Trophoblast cell (in vitro differentiated cells and primary cell): ENCODE measurements at regions not wholly inside any gene's neighbourhood (a gene's known extent, or its start where the extent isn't known, plus 50 kb on each side); places are given as distances from the start of the nearest gene placed in this dataset.

ENCODE experiments used
- DNase-seq, 2 donors: peaks; one replicate each; pipeline ENCODE4 v3.0.0-alpha.2; 2016
- H2AFZ ChIP-seq: 2 replicates; pipeline ENCODE4 v1.6.1; 2013; ENCODE audit warnings: low read length, moderate library complexity, mild to moderate bottlenecking; ENCODE audit not compliant: insufficient read depth, poor library complexity
- H2AK5ac ChIP-seq: 2 replicates; pipeline ENCODE4 v1.6.1; 2013; ENCODE audit warnings: mild to moderate bottlenecking, low read length
- H2BK120ac ChIP-seq: 2 replicates; pipeline ENCODE4 v1.6.1; 2013; ENCODE audit warnings: low read length, mild to moderate bottlenecking, moderate library complexity; ENCODE audit not compliant: insufficient read depth, poor library complexity
- H2BK12ac ChIP-seq: 2 replicates; pipeline ENCODE4 v1.6.1; 2013; ENCODE audit warnings: mild to moderate bottlenecking, low read length, moderate library complexity
- H2BK5ac ChIP-seq: 2 replicates; pipeline ENCODE4 v1.6.1; 2013; ENCODE audit warnings: low read length, low read depth, moderate library complexity, mild to moderate bottlenecking; ENCODE audit not compliant: poor library complexity
- H3K14ac ChIP-seq: 2 replicates; pipeline ENCODE4 v1.6.1; 2013; ENCODE audit warnings: mild to moderate bottlenecking, low read length
- H3K18ac ChIP-seq: 2 replicates; pipeline ENCODE4 v1.6.1; 2013; ENCODE audit warnings: mild to moderate bottlenecking, low read length
- H3K23ac ChIP-seq: 2 replicates; pipeline ENCODE4 v1.6.1; 2013; ENCODE audit warnings: low read length
- H3K27ac ChIP-seq: 2 replicates; pipeline ENCODE4 v1.5.1; 2013; ENCODE audit warnings: low read depth, mild to moderate bottlenecking, inconsistent platforms, low read length, moderate library complexity
- H3K27me3 ChIP-seq: 2 replicates; pipeline ENCODE4 v1.6.1; 2013; ENCODE audit warnings: inconsistent platforms, mild to moderate bottlenecking, low read length, moderate library complexity; ENCODE audit not compliant: insufficient read depth
- H3K36me3 ChIP-seq, 2 experiments: 1 replicate in 1 of 2; 2 replicates in 1 of 2; pipeline ENCODE4 v1.6.1; 2013; ENCODE audit warnings: low read length in 2 of 2, mild to moderate bottlenecking in 2 of 2, moderate library complexity in 1 of 2; ENCODE audit not compliant: insufficient read depth in 2 of 2, control insufficient read depth in 1 of 2
- H3K4ac ChIP-seq: 2 replicates; pipeline ENCODE4 v1.6.1; 2013; ENCODE audit warnings: low read depth, mild to moderate bottlenecking, low read length, moderate library complexity
- H3K4me1 ChIP-seq, 2 experiments: 1 replicate in 1 of 2; 2 replicates in 1 of 2; pipeline ENCODE4 v1.6.1; 2013; ENCODE audit warnings: low read length in 2 of 2, mild to moderate bottlenecking in 2 of 2, moderate library complexity in 1 of 2; ENCODE audit not compliant: insufficient read depth in 2 of 2, control insufficient read depth in 1 of 2
- H3K4me2 ChIP-seq: 2 replicates; pipeline ENCODE4 v1.6.1; 2013; ENCODE audit warnings: inconsistent platforms, mild to moderate bottlenecking, low read length, moderate library complexity
- H3K4me3 ChIP-seq: 2 replicates; pipeline ENCODE4 v1.5.1; 2013; ENCODE audit warnings: mild to moderate bottlenecking, low read depth, low read length, inconsistent platforms
- H3K79me1 ChIP-seq: one replicate; pipeline ENCODE4 v1.6.1; 2013; ENCODE audit warnings: low read length
- H3K79me2 ChIP-seq: 2 replicates; pipeline ENCODE4 v1.6.1; 2013; ENCODE audit warnings: low read length, mild to moderate bottlenecking; ENCODE audit not compliant: control insufficient read depth, insufficient read depth, poor library complexity
- H3K9ac ChIP-seq: 2 replicates; pipeline ENCODE4 v1.6.1; 2013; ENCODE audit warnings: mild to moderate bottlenecking, low read length
- H3K9me3 ChIP-seq: 2 replicates; pipeline ENCODE4 v1.6.1; 2013; ENCODE audit warnings: low read depth, mild to moderate bottlenecking, control low read depth, inconsistent platforms, low read length; ENCODE audit not compliant: insufficient read depth
- H4K12ac ChIP-seq: 2 replicates; pipeline ENCODE4 v1.6.1; 2013; ENCODE audit warnings: low read depth, mild to moderate bottlenecking, low read length, moderate library complexity
- H4K8ac ChIP-seq: 2 replicates; pipeline ENCODE4 v1.6.1; 2013; ENCODE audit warnings: low read depth, mild to moderate bottlenecking, low read length, moderate library complexity
- H4K91ac ChIP-seq: one replicate; pipeline ENCODE4 v1.6.1; 2013; ENCODE audit warnings: low read depth, mild to moderate bottlenecking, low read length, moderate library complexity
- WGBS: extraction: QIAGEN DNeasy Blood & Tissue Kit; methylation state at CpG from one replicate; pipeline ENCODE4 v1.1.7; 2013; ENCODE audit warnings: missing lambda C conversion rate; ENCODE audit not compliant: insufficient read length, insufficient coverage; ENCODE audit errors: extremely low coverage; 5-methylcytosine and 5-hydroxymethylcytosine counted together

DNA sequence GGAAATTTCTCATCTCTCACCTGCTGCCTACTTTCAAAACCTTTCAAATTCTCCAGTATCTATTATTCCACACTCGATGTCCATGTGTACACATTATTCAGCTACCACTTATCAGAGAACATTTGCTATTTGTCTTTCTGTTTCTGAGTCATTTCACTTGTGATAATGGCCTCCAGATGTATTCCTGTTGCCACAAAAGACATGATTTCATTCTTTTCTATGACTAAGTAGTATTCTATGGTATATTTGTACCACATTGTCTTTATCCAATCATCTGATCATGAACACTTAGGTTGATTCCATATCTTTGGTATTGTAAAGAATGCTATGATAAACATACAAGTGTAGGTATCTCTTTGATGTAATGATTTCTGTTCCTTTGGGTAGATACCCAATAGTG is 310.1 kb upstream of the SPOCK3 start:
- no peak overlapping the region for H3K14ac ChIP-seq
- DNase-seq = peak in 1 of 2 donors; percentile 8

DNA sequence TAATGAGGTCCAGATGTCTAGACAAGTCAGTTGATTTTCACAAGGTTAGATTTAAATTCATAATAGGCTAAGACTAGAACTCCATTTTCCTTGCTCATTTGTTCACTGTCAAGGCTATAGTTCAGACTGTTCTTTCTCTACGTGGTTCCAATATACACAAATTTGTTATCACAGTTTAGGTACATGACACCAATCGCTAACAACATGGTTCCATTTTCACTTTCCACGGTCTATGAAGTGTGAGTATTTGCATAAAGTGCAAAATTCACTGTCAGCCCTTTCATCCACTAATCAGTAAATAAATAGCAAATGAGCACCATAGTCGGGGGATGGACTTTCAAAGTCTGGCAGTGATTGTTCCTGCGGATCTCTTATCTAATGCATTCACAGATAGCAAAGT is 315.7 kb upstream of the SPOCK3 start:
- Histone ChIP-seq H3K14ac (no peak overlapping the region), H2BK120ac (no peak overlapping the region), H3K36me3 (no peaks in the 10 kb centered on the region), H3K9me3 (no peaks in the 10 kb centered on the region), H3K9ac (no peak overlapping the region), H3K4me1 (no peaks in the 10 kb centered on the region), H3K79me2 (no peaks in the 10 kb centered on the region), H3K18ac (no peak overlapping the region), H4K91ac (no peak overlapping the region), H3K27me3 (no peaks in the 10 kb centered on the region), H2BK12ac (no peak overlapping the region), H2BK5ac (no peak overlapping the region), H3K4ac (no peak overlapping the region), H3K4me3 (no peak overlapping the region), H4K12ac (no peak overlapping the region), H2AK5ac (no peak overlapping the region), H3K79me1 (no peaks in the 10 kb centered on the region), H4K8ac (no peak overlapping the region), H2AFZ (no peak overlapping the region), H3K23ac (no peak overlapping the region), H3K4me2 (no peak overlapping the region), H3K27ac (no peak overlapping the region)
- WGBS = no CpG with 5 or more reads among the region's 5 CpGs
- DNase-seq = no peak

More for the DNA sequence above, 310.1 kb upstream of the SPOCK3 start:
- no peaks in the 10 kb centered on the region for H3K4me1 ChIP-seq
- no peak overlapping the region for H2BK12ac ChIP-seq
- H3K79me1 ChIP-seq = no peaks in the 10 kb centered on the region
- no peak overlapping the region for H3K4ac ChIP-seq
- H4K8ac ChIP-seq = no peak overlapping the region
- no peak overlapping the region for H2AFZ ChIP-seq
- H2BK5ac ChIP-seq = no peak overlapping the region
- H3K4me2 ChIP-seq = no peak overlapping the region
- no peaks in the 10 kb centered on the region for H3K36me3 ChIP-seq
- no peak overlapping the region for H4K91ac ChIP-seq
- no peak overlapping the region for H3K23ac ChIP-seq
- H2AK5ac ChIP-seq = no peak overlapping the region
- no peak overlapping the region for H3K4me3 ChIP-seq
- no peak overlapping the region for H3K27ac ChIP-seq
- H3K27me3 ChIP-seq = no peaks in the 10 kb centered on the region
- no CpG with 5 or more reads among the region's 1 CpG for WGBS
- H2BK120ac ChIP-seq = no peak overlapping the region
- no peaks in the 10 kb centered on the region for H3K9me3 ChIP-seq
- no peaks in the 10 kb centered on the region for H3K79me2 ChIP-seq
- H3K9ac ChIP-seq = no peak overlapping the region
- H3K18ac ChIP-seq = no peak overlapping the region
- no peak overlapping the region for H4K12ac ChIP-seq

DNA sequence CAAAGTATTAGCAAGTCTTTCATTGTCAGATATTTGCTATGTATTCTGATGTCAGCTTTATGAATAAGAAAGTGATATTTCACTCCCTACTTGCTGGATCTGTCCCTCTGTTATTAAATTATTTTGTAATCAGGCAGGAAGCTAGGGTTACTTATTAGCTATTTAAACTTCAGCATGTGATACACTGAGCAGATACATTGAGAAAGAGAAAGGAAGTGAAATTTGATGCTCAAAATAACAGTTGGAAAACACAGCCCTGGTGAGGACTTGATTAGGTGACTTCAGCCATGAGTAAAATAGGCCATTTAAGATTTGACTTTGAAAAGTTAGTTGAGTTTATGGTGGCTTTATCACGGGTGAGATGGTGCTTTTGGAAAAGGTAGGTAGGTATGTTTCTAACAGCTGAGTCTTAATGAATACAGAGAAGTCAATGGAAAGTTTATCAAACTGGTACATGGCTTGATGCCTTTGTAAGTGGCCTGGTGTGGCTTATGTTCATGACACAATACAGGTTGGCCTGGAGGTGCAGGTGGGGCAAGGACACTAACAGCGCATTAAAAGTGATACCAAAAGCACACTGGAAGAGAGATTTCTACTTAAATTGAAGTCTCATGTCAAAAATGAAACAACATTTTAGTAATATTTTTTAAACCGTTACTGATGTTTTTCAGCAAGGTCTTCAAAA is 321.2 kb upstream of the SPOCK3 start:
- H2BK120ac ChIP-seq = no peak overlapping the region
- H3K18ac ChIP-seq = no peak overlapping the region
- H4K12ac ChIP-seq = no peak overlapping the region
- H3K79me2 ChIP-seq = no peaks in the 10 kb centered on the region
- H3K9me3 ChIP-seq = no peaks in the 10 kb centered on the region
- H4K91ac ChIP-seq = no peak overlapping the region
- no peak overlapping the region for H3K14ac ChIP-seq
- no peak overlapping the region for H3K4me2 ChIP-seq
- no peak overlapping the region for H2AFZ ChIP-seq
- no peak overlapping the region for H4K8ac ChIP-seq
- no peaks in the 10 kb centered on the region for H3K27me3 ChIP-seq
- no peak overlapping the region for H3K9ac ChIP-seq
- no peak for DNase-seq
- no peak overlapping the region for H3K4me3 ChIP-seq
- no peak overlapping the region for H3K4ac ChIP-seq
- H3K36me3 ChIP-seq = no peaks in the 10 kb centered on the region
- no peaks in the 10 kb centered on the region for H3K79me1 ChIP-seq
- no CpG with 5 or more reads among the region's 3 CpGs for WGBS
- no peaks in the 10 kb centered on the region for H3K4me1 ChIP-seq
- no peak overlapping the region for H2BK12ac ChIP-seq
- H3K27ac ChIP-seq = no peak overlapping the region
- no peak overlapping the region for H3K23ac ChIP-seq
- no peak overlapping the region for H2AK5ac ChIP-seq
- H2BK5ac ChIP-seq = no peak overlapping the region

DNA sequence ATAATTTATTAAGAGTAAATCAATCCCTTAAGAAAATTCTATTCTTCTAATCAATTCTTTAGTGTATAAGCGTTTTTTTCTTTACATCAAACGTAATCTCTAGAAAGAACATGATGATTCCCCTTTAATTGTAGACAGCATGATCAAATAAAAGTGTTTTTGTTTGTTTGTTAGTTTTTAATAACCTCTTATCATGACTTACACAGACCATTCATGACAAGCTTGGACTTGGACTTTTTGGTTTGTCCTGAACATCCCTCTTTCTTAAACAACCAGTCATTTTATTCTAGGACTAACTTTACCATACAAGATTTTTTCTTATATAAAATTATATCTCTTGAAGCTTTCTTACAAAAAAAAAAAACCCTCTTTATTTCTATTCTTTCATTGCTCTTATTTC is 344.6 kb upstream of the SPOCK3 start:
- no peak overlapping the region for H3K9ac ChIP-seq
- H3K9me3 ChIP-seq = peaks cover 9% of the 10 kb centered on the region
- WGBS = no CpG with 5 or more reads among the region's 2 CpGs
- H3K27me3 ChIP-seq = no peaks in the 10 kb centered on the region
- no peak overlapping the region for H4K12ac ChIP-seq
- no peaks in the 10 kb centered on the region for H3K4me1 ChIP-seq
- no peak overlapping the region for H3K23ac ChIP-seq
- DNase-seq = no peak
- no peak overlapping the region for H3K4me2 ChIP-seq
- no peak overlapping the region for H2BK12ac ChIP-seq
- H3K79me1 ChIP-seq = no peaks in the 10 kb centered on the region
- H4K91ac ChIP-seq = no peak overlapping the region
- H3K36me3 ChIP-seq = no peaks in the 10 kb centered on the region
- no peak overlapping the region for H2AFZ ChIP-seq
- no peak overlapping the region for H2AK5ac ChIP-seq
- H4K8ac ChIP-seq = no peak overlapping the region
- H3K27ac ChIP-seq = no peak overlapping the region
- no peak overlapping the region for H2BK5ac ChIP-seq
- no peak overlapping the region for H3K14ac ChIP-seq
- no peak overlapping the region for H3K4ac ChIP-seq
- no peak overlapping the region for H3K18ac ChIP-seq
- no peak overlapping the region for H2BK120ac ChIP-seq
- no peak overlapping the region for H3K4me3 ChIP-seq
- H3K79me2 ChIP-seq = no peaks in the 10 kb centered on the region
